ENCODE measurements at regions not wholly inside any gene's neighbourhood (a gene's known extent, or its start where the extent isn't known, plus 50 kb on each side); places are given as distances from the start of the nearest gene placed in this dataset.

DNA sequence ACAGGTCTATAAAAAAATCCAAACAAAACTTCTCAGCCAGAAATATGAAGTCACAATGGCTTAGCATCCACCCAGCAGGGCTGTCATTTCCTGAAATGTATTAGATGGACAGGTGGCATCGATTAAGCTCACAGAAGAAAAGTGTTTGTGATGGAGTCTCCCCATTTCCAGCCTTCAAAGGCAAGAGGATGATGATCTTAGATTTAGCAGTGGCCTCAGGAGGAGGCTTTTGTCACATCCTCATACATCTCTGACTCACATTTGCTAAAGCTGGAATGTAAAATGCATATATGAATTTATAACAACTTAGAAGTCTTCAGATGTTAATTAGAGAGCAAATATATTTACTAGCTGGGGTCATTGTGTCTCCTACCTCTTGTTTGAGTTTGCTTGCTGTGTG lies 441.9 kb downstream of the SPRY1 start:
- TF ChIP-seq, protein P1, sequence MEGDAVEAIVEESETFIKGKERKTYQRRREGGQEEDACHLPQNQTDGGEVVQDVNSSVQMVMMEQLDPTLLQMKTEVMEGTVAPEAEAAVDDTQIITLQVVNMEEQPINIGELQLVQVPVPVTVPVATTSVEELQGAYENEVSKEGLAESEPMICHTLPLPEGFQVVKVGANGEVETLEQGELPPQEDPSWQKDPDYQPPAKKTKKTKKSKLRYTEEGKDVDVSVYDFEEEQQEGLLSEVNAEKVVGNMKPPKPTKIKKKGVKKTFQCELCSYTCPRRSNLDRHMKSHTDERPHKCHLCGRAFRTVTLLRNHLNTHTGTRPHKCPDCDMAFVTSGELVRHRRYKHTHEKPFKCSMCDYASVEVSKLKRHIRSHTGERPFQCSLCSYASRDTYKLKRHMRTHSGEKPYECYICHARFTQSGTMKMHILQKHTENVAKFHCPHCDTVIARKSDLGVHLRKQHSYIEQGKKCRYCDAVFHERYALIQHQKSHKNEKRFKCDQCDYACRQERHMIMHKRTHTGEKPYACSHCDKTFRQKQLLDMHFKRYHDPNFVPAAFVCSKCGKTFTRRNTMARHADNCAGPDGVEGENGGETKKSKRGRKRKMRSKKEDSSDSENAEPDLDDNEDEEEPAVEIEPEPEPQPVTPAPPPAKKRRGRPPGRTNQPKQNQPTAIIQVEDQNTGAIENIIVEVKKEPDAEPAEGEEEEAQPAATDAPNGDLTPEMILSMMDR (IDR thresholded peaks at IDR 0.05), result no peak
- intact Hi-C loops (cut with DNase I), result no loop called here
- DNase-seq (no peak), ATAC-seq (no peak)
- Histone ChIP-seq H3K4me1 (peaks cover 4% of the 10 kb centered on the region), H3K27me3 (ENCODE audit: low read depth) (no peaks in the 10 kb centered on the region), H3K9me3 (no peaks in the 10 kb centered on the region), H3K27ac (no peak overlapping the region), H3K4me3 (no peak overlapping the region), H3K36me3 (no peaks in the 10 kb centered on the region)

DNA sequence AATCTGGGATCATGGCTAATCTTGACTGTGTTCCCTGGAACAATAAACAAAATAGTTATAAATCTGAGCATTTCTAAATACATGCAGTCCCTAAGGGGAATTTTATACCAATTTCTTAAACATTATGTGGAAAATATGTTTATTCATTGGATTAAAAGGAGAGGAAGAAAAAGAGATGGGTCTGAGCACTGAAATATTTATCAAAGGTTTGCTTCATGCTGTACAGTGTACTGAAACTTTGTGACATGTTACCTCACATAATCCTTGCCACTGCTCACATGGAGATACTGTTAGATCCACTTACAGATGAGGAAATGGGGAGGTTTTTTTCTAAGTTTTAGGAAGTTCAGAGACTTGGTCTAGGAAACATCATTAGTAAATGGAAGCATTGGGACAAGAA lies 443.6 kb downstream of the SPRY1 start:
- no peaks in the 10 kb centered on the region for H3K9me3 ChIP-seq
- TF ChIP-seq, protein P1 (IDR thresholded peaks at IDR 0.05), result no peak
- no peaks in the 10 kb centered on the region for H3K27me3 ChIP-seq (ENCODE audit: low read depth)
- H3K4me1 ChIP-seq, result no peaks in the 10 kb centered on the region
- no peaks in the 10 kb centered on the region for H3K36me3 ChIP-seq
- intact Hi-C loops (cut with DNase I), result no loop called here
- no peak for DNase-seq
- ATAC-seq, result no peak
- no peak overlapping the region for H3K27ac ChIP-seq
- no peak overlapping the region for H3K4me3 ChIP-seq

DNA sequence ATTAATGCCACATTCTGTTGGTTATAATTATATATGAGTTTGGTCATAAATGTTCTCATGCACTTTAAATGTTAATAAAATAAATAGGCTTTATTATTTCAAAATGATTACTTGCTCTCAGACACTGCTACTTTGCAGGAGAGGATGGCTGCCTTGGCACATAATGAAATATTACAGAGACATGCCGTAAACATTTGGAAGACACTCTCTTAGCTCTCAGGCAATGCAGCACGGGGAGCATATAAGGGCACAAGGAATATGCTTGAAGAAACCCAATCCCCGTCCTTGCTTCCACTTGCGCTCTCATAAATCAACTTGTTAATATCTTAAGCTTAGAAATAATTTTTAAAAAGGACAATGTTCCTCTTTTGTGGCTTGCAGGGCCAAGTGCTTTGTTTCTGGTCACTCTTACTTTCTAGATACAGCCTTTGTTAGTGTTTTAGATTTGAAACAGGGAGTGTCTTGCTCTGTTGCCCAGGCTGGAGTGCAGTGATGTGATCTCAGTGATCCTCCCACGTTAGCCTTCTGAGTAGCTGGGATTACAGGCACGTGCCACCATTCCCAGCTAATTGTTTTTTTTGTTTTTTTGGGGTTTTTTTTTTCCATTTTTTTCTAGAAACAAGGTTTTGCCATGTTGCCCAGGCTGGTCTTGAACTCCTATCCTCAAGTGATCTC lies 445.0 kb downstream of the SPRY1 start:
- TF ChIP-seq, protein P1 (IDR thresholded peaks at IDR 0.05), result no peak
- intact Hi-C loops (cut with DNase I), result no loop called here
- Histone ChIP-seq H3K36me3 (no peaks in the 10 kb centered on the region), H3K4me1 (no peaks in the 10 kb centered on the region), H3K9me3 (no peaks in the 10 kb centered on the region), H3K27ac (no peak overlapping the region), H3K27me3 (ENCODE audit: low read depth) (no peaks in the 10 kb centered on the region), H3K4me3 (no peak overlapping the region)
- ATAC-seq, result no peak
- no peak for DNase-seq

DNA sequence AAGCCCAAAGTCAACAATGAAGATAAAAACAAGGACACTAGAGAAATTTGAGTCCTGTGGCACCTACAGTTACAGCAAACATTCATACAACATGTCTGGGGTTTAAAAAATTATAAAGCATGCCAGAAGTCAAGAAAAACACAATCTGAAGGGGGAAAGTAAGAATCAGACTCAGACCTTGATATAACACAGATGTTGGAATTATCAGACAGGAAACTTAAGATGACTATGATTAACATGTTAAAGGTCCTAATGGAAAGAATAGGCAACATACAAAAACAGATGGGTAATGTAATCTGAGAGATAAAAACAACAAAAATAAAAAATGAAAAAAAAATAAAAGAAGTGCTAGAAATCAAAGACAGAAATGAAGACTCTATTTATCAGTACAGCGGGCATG lies 446.5 kb downstream of the SPRY1 start:
- TF ChIP-seq, protein P1 (IDR thresholded peaks at IDR 0.05), result no peak
- Histone ChIP-seq H3K36me3 (no peaks in the 10 kb centered on the region), H3K4me3 (no peak overlapping the region), H3K27me3 (ENCODE audit: low read depth) (no peaks in the 10 kb centered on the region), H3K4me1 (no peaks in the 10 kb centered on the region), H3K9me3 (no peaks in the 10 kb centered on the region), H3K27ac (no peak overlapping the region)
- intact Hi-C loops (cut with DNase I), result no loop called here
- DNase-seq (no peak), ATAC-seq (no peak)

DNA sequence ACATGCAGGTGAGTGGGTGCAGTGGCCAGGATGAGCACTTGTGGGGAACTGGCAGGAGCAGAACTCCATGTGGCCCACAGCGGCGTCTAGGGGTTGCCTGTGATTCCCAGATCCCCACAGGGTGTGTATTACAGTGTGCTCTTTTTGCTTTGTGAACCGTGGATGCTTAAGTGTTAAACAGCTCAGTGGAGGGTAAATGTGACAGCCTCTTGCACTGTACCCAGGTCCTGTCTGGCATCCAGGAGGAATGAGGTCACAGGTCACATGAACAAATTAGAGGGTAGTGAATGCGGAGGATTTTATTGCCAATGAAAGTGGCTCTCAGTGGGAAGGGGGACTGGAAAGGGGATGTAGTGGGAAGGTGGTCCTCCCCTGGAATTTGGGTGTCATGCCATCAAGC lies 447.8 kb downstream of the SPRY1 start:
- no peaks in the 10 kb centered on the region for H3K9me3 ChIP-seq
- TF ChIP-seq, protein P1 (IDR thresholded peaks at IDR 0.05), result no peak
- H3K4me3 ChIP-seq, result no peak overlapping the region
- H3K27ac ChIP-seq, result no peak overlapping the region
- no peaks in the 10 kb centered on the region for H3K36me3 ChIP-seq
- DNase-seq, result no peak
- no peaks in the 10 kb centered on the region for H3K27me3 ChIP-seq (ENCODE audit: low read depth)
- no peaks in the 10 kb centered on the region for H3K4me1 ChIP-seq
- no peak for ATAC-seq
- intact Hi-C loops (cut with DNase I), result no loop called here

Data from lower lobe of right lung (tissue), 2 donors.